ENCODE measurements at regions not wholly inside any gene's neighbourhood (a gene's known extent, or its start where the extent isn't known, plus 50 kb on each side); places are given as distances from the start of the nearest gene placed in this dataset.

- intact Hi-C loops (cut with micrococcal nuclease; ENCODE audit: unreplicated experiment) = no loop called here
- CTCF ChIA-PET = no interaction called here
- no peak overlapping the region for H3K4me3 ChIP-seq
- POLR2A ChIA-PET (ENCODE audit: unreplicated experiment) = no interaction called here
- H3F3A ChIP-seq (ENCODE audit: insufficient read depth, low read depth) = no peaks in the 10 kb centered on the region
- no peak overlapping the region for H3K4me2 ChIP-seq
- no peak for TF ChIP-seq EZH2 (IDR thresholded peaks at IDR 0.05; ENCODE audit: low read depth)
- no peak for TF ChIP-seq CTCF (conservative IDR thresholded peaks at IDR 0.05)
- no peaks in the 10 kb centered on the region for H3K9me2 ChIP-seq (ENCODE audit: insufficient read depth)
- no peak overlapping the region for H2AFZ ChIP-seq
- H3K4me1 ChIP-seq (replicated peaks; ENCODE audit: insufficient read depth) = no peaks in the 10 kb centered on the region; the same call in 1 of the 2 replicates
- no peak overlapping the region for H3K27ac ChIP-seq
- H3K27me3 ChIP-seq (ENCODE audit: insufficient read depth, low read depth) = no peaks in the 10 kb centered on the region
- no peaks in the 10 kb centered on the region for H3K9me3 ChIP-seq (ENCODE audit: insufficient read depth, low read depth)
- no peaks in the 10 kb centered on the region for H4K20me1 ChIP-seq (ENCODE audit: insufficient read depth)
- BruUV-seq (replicated peaks) = no TSS peak
- no peak for DNase-seq
- no peaks in the 10 kb centered on the region for H3K79me2 ChIP-seq (ENCODE audit: low read depth)
- no peaks in the 10 kb centered on the region for H3K36me3 ChIP-seq (ENCODE audit: low read depth)
Observed at GRCh38 chr9:16322849-16323248, 547.6 kb downstream of the BNC2 start.

GRCh38 chr9:16325966-16326365 is 544.5 kb downstream of the BNC2 start:
- Histone ChIP-seq H3F3A (ENCODE audit: insufficient read depth, low read depth) (no peaks in the 10 kb centered on the region), H3K9me2 (ENCODE audit: insufficient read depth) (no peaks in the 10 kb centered on the region), H2AFZ (no peak overlapping the region), H3K79me2 (ENCODE audit: low read depth) (no peaks in the 10 kb centered on the region), H3K4me1 (replicated peaks; ENCODE audit: insufficient read depth) (no peaks in the 10 kb centered on the region; the same call in 1 of the 2 replicates), H3K4me2 (no peak overlapping the region), H4K20me1 (ENCODE audit: insufficient read depth) (no peaks in the 10 kb centered on the region), H3K9me3 (ENCODE audit: insufficient read depth, low read depth) (no peaks in the 10 kb centered on the region), H3K27ac (no peak overlapping the region), H3K36me3 (ENCODE audit: low read depth) (no peaks in the 10 kb centered on the region), H3K27me3 (ENCODE audit: insufficient read depth, low read depth) (no peaks in the 10 kb centered on the region), H3K4me3 (no peak overlapping the region)
- POLR2A ChIA-PET (ENCODE audit: unreplicated experiment) = no interaction called here
- BruUV-seq (replicated peaks) = no TSS peak
- no peak for DNase-seq
- TF ChIP-seq CTCF (conservative IDR thresholded peaks at IDR 0.05) = no peak
- no peak for TF ChIP-seq EZH2 (IDR thresholded peaks at IDR 0.05; ENCODE audit: low read depth)
- CTCF ChIA-PET = no interaction called here
- intact Hi-C loops (cut with micrococcal nuclease; ENCODE audit: unreplicated experiment) = no loop called here

- H3K36me3 ChIP-seq (ENCODE audit: low read depth) = no peaks in the 10 kb centered on the region
- intact Hi-C loops (cut with micrococcal nuclease; ENCODE audit: unreplicated experiment) = no loop called here
- H3K9me2 ChIP-seq (ENCODE audit: insufficient read depth) = no peaks in the 10 kb centered on the region
- no peak for DNase-seq
- no peak for TF ChIP-seq CTCF (conservative IDR thresholded peaks at IDR 0.05)
- no peaks in the 10 kb centered on the region for H3K27me3 ChIP-seq (ENCODE audit: insufficient read depth, low read depth)
- no peaks in the 10 kb centered on the region for H3K79me2 ChIP-seq (ENCODE audit: low read depth)
- no peaks in the 10 kb centered on the region for H3K9me3 ChIP-seq (ENCODE audit: insufficient read depth, low read depth)
- BruUV-seq (replicated peaks) = no TSS peak
- H4K20me1 ChIP-seq (ENCODE audit: insufficient read depth) = no peaks in the 10 kb centered on the region
- no peaks in the 10 kb centered on the region for H3K4me1 ChIP-seq (replicated peaks; ENCODE audit: insufficient read depth)
- H3K27ac ChIP-seq = no peak overlapping the region
- POLR2A ChIA-PET (ENCODE audit: unreplicated experiment) = no interaction called here
- no peaks in the 10 kb centered on the region for H3F3A ChIP-seq (ENCODE audit: insufficient read depth, low read depth)
- no peak overlapping the region for H3K4me2 ChIP-seq
- CTCF ChIA-PET = no interaction called here
- H2AFZ ChIP-seq = no peak overlapping the region
- no peak overlapping the region for H3K4me3 ChIP-seq
Observed at GRCh38 chr9:16328349-16328748, 542.1 kb downstream of the BNC2 start.
